ENCODE measurements at regions not wholly inside any gene's neighbourhood (a gene's known extent, or its start where the extent isn't known, plus 50 kb on each side); places are given as distances from the start of the nearest gene placed in this dataset.

- Histone ChIP-seq H3K4me3 (ENCODE audit: low read length) (no peak overlapping the region), H3K4me1 (ENCODE audit: low read length) (no peaks in the 10 kb centered on the region), H4K20me1 (ENCODE audit: insufficient read depth, low read length) (no peaks in the 10 kb centered on the region), H3K27me3 (replicated peaks; ENCODE audit: insufficient read depth, low read length) (no peaks in the 10 kb centered on the region), H2AFZ (ENCODE audit: low read length) (no peak overlapping the region), H3K79me2 (ENCODE audit: low read length) (no peaks in the 10 kb centered on the region), H3F3A (ENCODE audit: insufficient read depth, low read length) (no peaks in the 10 kb centered on the region), H3K9ac (ENCODE audit: low read length) (no peak overlapping the region), H3K27ac (ENCODE audit: low read length) (no peak overlapping the region), H3K36me3 (replicated peaks; ENCODE audit: insufficient read depth, low read length) (no peaks in the 10 kb centered on the region), H3K9me3 (replicated peaks; ENCODE audit: insufficient read depth, low read length) (no peaks in the 10 kb centered on the region), H3K4me2 (ENCODE audit: low read depth, low read length) (no peak overlapping the region), H3K9me2 (replicated peaks; ENCODE audit: insufficient read depth, low read length) (no peaks in the 10 kb centered on the region)
- no peak for TF ChIP-seq EZH2 (optimal IDR thresholded peaks at IDR 0.05; ENCODE audit: low read depth, low read length)
- TF ChIP-seq EZH2phosphoT487 (IDR thresholded peaks at IDR 0.05; ENCODE audit: low read length): no peak
- no peak for TF ChIP-seq CTCF (IDR thresholded peaks at IDR 0.05; ENCODE audit: low read length)
- DNase-seq: no peak
These were observed 60.1 kb upstream of the KCNG1 start for GRCh38 chr20:51082988-51083387.

- Histone ChIP-seq H3K9me3 (replicated peaks; ENCODE audit: insufficient read depth, low read length) (no peaks in the 10 kb centered on the region), H3K36me3 (replicated peaks; ENCODE audit: insufficient read depth, low read length) (no peaks in the 10 kb centered on the region), H3K4me1 (ENCODE audit: low read length) (no peaks in the 10 kb centered on the region), H3K9me2 (replicated peaks; ENCODE audit: insufficient read depth, low read length) (no peaks in the 10 kb centered on the region), H3K4me3 (ENCODE audit: low read length) (no peak overlapping the region), H3K27ac (ENCODE audit: low read length) (no peak overlapping the region), H4K20me1 (ENCODE audit: insufficient read depth, low read length) (no peaks in the 10 kb centered on the region), H3F3A (ENCODE audit: insufficient read depth, low read length) (no peaks in the 10 kb centered on the region), H3K79me2 (ENCODE audit: low read length) (no peaks in the 10 kb centered on the region), H3K4me2 (ENCODE audit: low read depth, low read length) (no peak overlapping the region), H3K27me3 (replicated peaks; ENCODE audit: insufficient read depth, low read length) (no peaks in the 10 kb centered on the region), H3K9ac (ENCODE audit: low read length) (no peak overlapping the region), H2AFZ (ENCODE audit: low read length) (no peak overlapping the region)
- no peak for DNase-seq
- no peak for TF ChIP-seq EZH2phosphoT487 (IDR thresholded peaks at IDR 0.05; ENCODE audit: low read length)
- no peak for TF ChIP-seq EZH2 (optimal IDR thresholded peaks at IDR 0.05; ENCODE audit: low read depth, low read length)
- TF ChIP-seq CTCF (IDR thresholded peaks at IDR 0.05; ENCODE audit: low read length): no peak
These were observed 57.6 kb upstream of the KCNG1 start for GRCh38 chr20:51080516-51080915.

GRCh38 chr20:51079488-51079887, 56.6 kb upstream of the KCNG1 start:
- H3F3A ChIP-seq (ENCODE audit: insufficient read depth, low read length): no peaks in the 10 kb centered on the region
- no peaks in the 10 kb centered on the region for H3K36me3 ChIP-seq (replicated peaks; ENCODE audit: insufficient read depth, low read length)
- H3K79me2 ChIP-seq (ENCODE audit: low read length): no peaks in the 10 kb centered on the region
- no peak overlapping the region for H3K27ac ChIP-seq (ENCODE audit: low read length)
- no peak for TF ChIP-seq EZH2phosphoT487 (IDR thresholded peaks at IDR 0.05; ENCODE audit: low read length)
- TF ChIP-seq CTCF (IDR thresholded peaks at IDR 0.05; ENCODE audit: low read length): no peak
- no peak for TF ChIP-seq EZH2 (optimal IDR thresholded peaks at IDR 0.05; ENCODE audit: low read depth, low read length)
- H3K4me1 ChIP-seq (ENCODE audit: low read length): no peaks in the 10 kb centered on the region
- no peaks in the 10 kb centered on the region for H3K9me3 ChIP-seq (replicated peaks; ENCODE audit: insufficient read depth, low read length)
- no peaks in the 10 kb centered on the region for H4K20me1 ChIP-seq (ENCODE audit: insufficient read depth, low read length)
- H3K27me3 ChIP-seq (replicated peaks; ENCODE audit: insufficient read depth, low read length): no peaks in the 10 kb centered on the region
- no peak overlapping the region for H3K4me3 ChIP-seq (ENCODE audit: low read length)
- DNase-seq: no peak
- H3K9me2 ChIP-seq (replicated peaks; ENCODE audit: insufficient read depth, low read length): no peaks in the 10 kb centered on the region
- H3K4me2 ChIP-seq (ENCODE audit: low read depth, low read length): no peak overlapping the region
- no peak overlapping the region for H2AFZ ChIP-seq (ENCODE audit: low read length)
- no peak overlapping the region for H3K9ac ChIP-seq (ENCODE audit: low read length)
